Ascending aorta (tissue), 2 donors: ENCODE measurements at regions not wholly inside any gene's neighbourhood (a gene's known extent, or its start where the extent isn't known, plus 50 kb on each side); places are given as distances from the start of the nearest gene placed in this dataset.

Experiments
- DNase-seq, 2 donors: peaks; one replicate each; pipeline ENCODE4 v3.0.0-alpha.2; 2019; ENCODE audit warnings: low spot score in 2 of 2
- H3K27ac ChIP-seq, 2 donors: fragments of 200-600 bp; sonication (generic); one replicate each; pipeline ENCODE4 v1.5.1; 2016 to 2017; ENCODE audit warnings: mild to moderate bottlenecking in 1 of 2
- H3K27me3 ChIP-seq: fragments of 200-600 bp; sonication (generic); one replicate; pipeline ENCODE4 v1.5.1; 2017
- H3K36me3 ChIP-seq, 2 donors: fragments of 200-600 bp; sonication (generic); one replicate each; pipeline ENCODE4 v1.5.1; 2016
- H3K4me1 ChIP-seq, 2 donors: fragments of 200-600 bp; sonication (generic); one replicate each; pipeline ENCODE4 v1.5.1; 2016 to 2017; ENCODE audit warnings: mild to moderate bottlenecking in 1 of 2
- H3K4me3 ChIP-seq, 2 donors: fragments of 200-600 bp; sonication (generic); one replicate each; pipeline ENCODE4 v1.5.1; 2016 to 2017; ENCODE audit warnings: mild to moderate bottlenecking in 1 of 2
- H3K9me3 ChIP-seq, 2 donors: fragments of 200-600 bp; sonication (generic); one replicate each; pipeline ENCODE4 v1.5.1; 2016
- intact Hi-C: fragments of 100-400 bp; cut with DNase I; formaldehyde crosslinking; loops from one replicate; pipeline ENCODE4 v1.15.1; 2023
- TF ChIP-seq, protein P1 (sequence below), 3 experiments: fragments of 200-600 bp in 2 of 3; fragments of 450-650 bp in 1 of 3; sonication (generic) in 2 of 3; IDR thresholded peaks; one replicate each; pipeline ENCODE4 v1.5.1; 2016 to 2019; ENCODE audit warnings: antibody characterized with exemption in 3 of 3, mild to moderate bottlenecking in 1 of 3, moderate library complexity in 1 of 3

GRCh38 chr2:37425408-37425807 is 81.0 kb downstream of the QPCT start:
- H3K27ac ChIP-seq, result no peak overlapping the region
- intact Hi-C loops, result no loop called here
- no peak for DNase-seq
- no peak overlapping the region for H3K4me3 ChIP-seq
- TF ChIP-seq, protein P1, sequence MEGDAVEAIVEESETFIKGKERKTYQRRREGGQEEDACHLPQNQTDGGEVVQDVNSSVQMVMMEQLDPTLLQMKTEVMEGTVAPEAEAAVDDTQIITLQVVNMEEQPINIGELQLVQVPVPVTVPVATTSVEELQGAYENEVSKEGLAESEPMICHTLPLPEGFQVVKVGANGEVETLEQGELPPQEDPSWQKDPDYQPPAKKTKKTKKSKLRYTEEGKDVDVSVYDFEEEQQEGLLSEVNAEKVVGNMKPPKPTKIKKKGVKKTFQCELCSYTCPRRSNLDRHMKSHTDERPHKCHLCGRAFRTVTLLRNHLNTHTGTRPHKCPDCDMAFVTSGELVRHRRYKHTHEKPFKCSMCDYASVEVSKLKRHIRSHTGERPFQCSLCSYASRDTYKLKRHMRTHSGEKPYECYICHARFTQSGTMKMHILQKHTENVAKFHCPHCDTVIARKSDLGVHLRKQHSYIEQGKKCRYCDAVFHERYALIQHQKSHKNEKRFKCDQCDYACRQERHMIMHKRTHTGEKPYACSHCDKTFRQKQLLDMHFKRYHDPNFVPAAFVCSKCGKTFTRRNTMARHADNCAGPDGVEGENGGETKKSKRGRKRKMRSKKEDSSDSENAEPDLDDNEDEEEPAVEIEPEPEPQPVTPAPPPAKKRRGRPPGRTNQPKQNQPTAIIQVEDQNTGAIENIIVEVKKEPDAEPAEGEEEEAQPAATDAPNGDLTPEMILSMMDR (IDR thresholded peaks at IDR 0.05), result no peak
- H3K4me1 ChIP-seq, result no peaks in the 10 kb centered on the region
- no peaks in the 10 kb centered on the region for H3K9me3 ChIP-seq
- no peaks in the 10 kb centered on the region for H3K36me3 ChIP-seq
- no peaks in the 10 kb centered on the region for H3K27me3 ChIP-seq

GRCh38 chr2:37427241-37427640 is 82.8 kb downstream of the QPCT start:
- H3K27me3 ChIP-seq, result no peaks in the 10 kb centered on the region
- H3K4me1 ChIP-seq, result no peaks in the 10 kb centered on the region
- no peak overlapping the region for H3K4me3 ChIP-seq
- H3K9me3 ChIP-seq, result no peaks in the 10 kb centered on the region
- H3K27ac ChIP-seq, result no peak overlapping the region
- intact Hi-C loops, result no loop called here
- TF ChIP-seq, protein P1 (IDR thresholded peaks at IDR 0.05), result no peak
- no peak for DNase-seq
- H3K36me3 ChIP-seq, result no peaks in the 10 kb centered on the region

DNA sequence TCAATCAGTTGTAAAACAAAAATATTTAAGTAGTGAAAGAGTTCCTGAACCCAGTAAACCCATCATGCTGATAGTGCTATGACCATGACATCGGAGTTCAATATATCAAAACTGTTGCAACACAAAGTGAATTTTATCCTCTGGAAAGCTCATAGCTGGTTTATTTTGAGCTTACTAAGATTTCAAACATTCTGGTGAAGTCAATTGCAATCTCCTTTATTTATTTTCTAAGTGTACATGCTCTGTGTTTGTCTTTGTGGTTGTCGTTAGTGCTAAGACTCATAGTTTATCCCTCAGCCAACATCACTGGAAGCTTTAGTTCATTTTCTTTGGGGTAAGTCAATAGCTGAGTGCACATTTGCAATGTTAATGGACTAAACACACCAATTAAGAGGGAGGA is 91.9 kb downstream of the QPCT start:
- TF ChIP-seq, protein P1 (IDR thresholded peaks at IDR 0.05), result no peak
- intact Hi-C loops, result no loop called here
- no peak overlapping the region for H3K27ac ChIP-seq
- DNase-seq, result no peak
- no peaks in the 10 kb centered on the region for H3K9me3 ChIP-seq
- H3K27me3 ChIP-seq, result no peaks in the 10 kb centered on the region
- H3K4me3 ChIP-seq, result no peak overlapping the region
- no peaks in the 10 kb centered on the region for H3K36me3 ChIP-seq
- no peaks in the 10 kb centered on the region for H3K4me1 ChIP-seq

DNA sequence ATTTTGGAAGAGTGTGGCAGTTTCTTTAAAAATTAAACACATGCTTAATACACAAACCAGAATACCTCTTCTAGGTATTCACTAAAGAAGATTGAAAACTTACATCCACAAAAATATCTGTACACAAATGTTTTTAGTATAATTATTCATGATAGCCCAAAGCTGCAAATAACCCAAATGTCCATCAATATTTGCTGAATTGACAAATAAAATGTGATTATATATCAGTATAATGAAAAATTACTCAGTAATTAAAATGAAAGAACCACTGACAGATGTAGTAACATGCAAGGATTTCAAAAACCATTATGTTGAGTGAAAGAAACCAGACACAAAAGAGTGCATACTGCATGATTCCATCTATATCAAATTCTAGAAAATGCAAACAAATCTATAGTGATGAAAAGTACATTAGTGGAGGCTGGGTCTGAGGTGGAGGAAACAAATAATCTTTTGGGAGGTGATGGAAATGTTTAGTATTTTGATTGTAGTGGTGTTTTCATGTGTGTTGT is 94.8 kb downstream of the QPCT start:
- Histone ChIP-seq H3K4me3 (no peak overlapping the region), H3K36me3 (no peaks in the 10 kb centered on the region), H3K9me3 (no peaks in the 10 kb centered on the region), H3K27ac (no peak overlapping the region), H3K27me3 (no peaks in the 10 kb centered on the region), H3K4me1 (no peaks in the 10 kb centered on the region)
- intact Hi-C loops, result no loop called here
- TF ChIP-seq, protein P1 (IDR thresholded peaks at IDR 0.05), result no peak
- no peak for DNase-seq

DNA sequence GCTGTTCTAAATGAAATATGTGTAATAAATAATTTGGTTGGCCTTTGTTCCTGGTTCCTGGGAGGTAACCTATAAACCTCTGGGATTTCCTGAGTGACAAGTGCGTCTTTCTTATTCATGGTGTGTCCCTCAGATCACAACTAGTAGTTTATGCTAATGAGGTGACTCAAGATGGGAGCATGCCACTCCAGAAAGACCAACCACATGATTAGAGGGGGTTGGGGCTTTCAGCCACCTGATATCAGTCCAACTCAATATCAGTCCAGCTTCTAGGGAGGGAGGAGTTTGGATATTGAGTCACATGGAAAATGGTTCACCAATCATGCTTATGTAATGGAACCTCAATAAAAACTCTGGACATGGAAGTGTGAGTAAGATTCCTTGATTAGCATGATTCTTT is 96.6 kb downstream of the QPCT start:
- intact Hi-C loops, result no loop called here
- TF ChIP-seq, protein P1 (IDR thresholded peaks at IDR 0.05), result no peak
- Histone ChIP-seq H3K4me3 (no peak overlapping the region), H3K9me3 (no peaks in the 10 kb centered on the region), H3K27me3 (no peaks in the 10 kb centered on the region), H3K36me3 (no peaks in the 10 kb centered on the region), H3K4me1 (no peaks in the 10 kb centered on the region), H3K27ac (no peak overlapping the region)
- DNase-seq, result no peak

- Histone ChIP-seq H3K4me1 (no peaks in the 10 kb centered on the region), H3K4me3 (no peak overlapping the region), H3K27ac (no peak overlapping the region), H3K9me3 (no peaks in the 10 kb centered on the region), H3K36me3 (no peaks in the 10 kb centered on the region), H3K27me3 (no peaks in the 10 kb centered on the region)
- intact Hi-C loops, result no loop called here
- TF ChIP-seq, protein P1 (IDR thresholded peaks at IDR 0.05), result no peak
- DNase-seq, result no peak
Measured at GRCh38 chr2:37443082-37443481, 98.7 kb downstream of the QPCT start.
